ENCODE measurements at regions not wholly inside any gene's neighbourhood (a gene's known extent, or its start where the extent isn't known, plus 50 kb on each side); places are given as distances from the start of the nearest gene placed in this dataset.

DNA sequence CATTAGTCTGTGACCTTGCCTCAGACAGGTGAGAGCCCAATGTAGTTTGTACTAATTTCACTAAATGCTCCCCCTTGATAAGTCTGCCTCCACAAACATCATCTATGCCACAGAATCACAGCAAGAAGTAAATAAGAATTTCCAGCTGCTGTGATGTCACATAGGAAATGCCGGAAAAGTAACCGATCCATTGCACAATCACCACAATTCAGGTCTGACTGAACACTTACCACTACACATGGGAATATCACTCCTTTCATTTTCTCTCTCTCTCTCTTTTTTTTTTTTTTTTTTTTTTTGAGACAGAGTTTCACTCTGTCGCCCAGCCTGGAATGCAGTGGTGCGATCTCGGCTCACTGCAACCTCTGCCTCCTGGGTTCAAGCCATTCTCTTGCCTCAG lies 79.0 kb upstream of the CDH11 start:
- TF ChIP-seq GATA2 (IDR thresholded peaks at IDR 0.05; ENCODE audit: low read depth, low read length), result no peak
- no peak for TF ChIP-seq GATA3 (IDR thresholded peaks at IDR 0.05; ENCODE audit: low read depth, low read length)

DNA sequence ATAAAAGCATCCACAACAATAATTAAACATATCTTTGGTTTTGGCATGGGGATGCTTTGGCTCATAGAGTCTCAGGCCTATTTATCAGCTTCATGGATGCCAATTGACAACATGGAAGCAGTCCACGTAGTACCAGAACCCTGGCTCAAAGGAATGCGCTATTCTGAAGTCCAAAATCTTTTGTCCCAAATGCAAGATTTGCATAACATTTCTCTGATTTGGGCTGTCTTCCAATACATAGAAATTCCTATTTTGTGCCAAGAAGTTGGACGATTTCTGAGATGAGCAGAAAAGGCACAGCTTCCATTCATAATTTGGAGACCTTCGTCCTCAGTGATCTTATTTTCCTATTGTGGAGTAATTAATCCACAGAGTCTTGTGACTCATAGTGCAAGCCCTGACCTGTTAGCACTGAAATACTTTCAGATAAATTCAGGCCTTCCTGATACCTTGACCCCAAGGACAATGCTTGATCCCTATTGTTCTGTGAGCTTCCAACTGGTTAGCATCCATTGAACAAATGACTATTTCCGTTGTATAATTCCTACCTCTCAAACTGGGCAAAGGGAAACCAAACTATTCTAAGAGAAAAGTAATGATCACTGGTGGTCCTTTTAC lies 78.4 kb upstream of the CDH11 start:
- no peak for TF ChIP-seq GATA2 (IDR thresholded peaks at IDR 0.05; ENCODE audit: low read depth, low read length)
- TF ChIP-seq GATA3 (IDR thresholded peaks at IDR 0.05; ENCODE audit: low read depth, low read length), result no peak

DNA sequence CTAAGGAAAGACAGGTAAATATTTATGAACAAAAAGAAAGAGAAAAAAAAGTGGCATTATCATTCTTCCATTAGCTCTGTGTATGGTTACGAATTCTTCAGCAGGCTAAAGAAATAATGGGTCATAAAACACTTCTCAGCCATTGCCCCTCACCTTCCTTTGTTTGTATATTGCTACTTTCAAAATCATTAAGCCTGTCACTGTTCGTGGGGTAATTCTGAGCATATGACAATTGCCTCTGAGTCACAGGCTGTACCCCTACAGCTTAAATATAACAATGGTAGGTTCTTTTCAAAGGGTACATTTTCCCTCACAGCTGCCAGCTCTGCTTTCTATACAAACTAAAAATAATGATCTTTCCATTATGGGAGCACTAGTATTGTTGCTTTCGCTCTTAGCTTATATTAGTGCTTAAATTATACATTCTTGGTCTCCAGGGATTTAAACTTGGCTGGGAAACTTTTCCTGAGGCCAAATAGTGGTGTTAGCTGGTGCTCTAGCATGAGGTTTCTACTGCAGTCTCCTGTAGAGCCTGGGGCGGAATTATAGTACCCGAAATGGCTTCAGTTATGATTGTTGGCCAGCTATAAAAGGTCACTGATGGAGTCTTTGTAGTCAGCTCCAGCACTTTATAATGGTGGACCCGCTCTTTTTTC lies 74.7 kb upstream of the CDH11 start:
- TF ChIP-seq GATA2 (IDR thresholded peaks at IDR 0.05; ENCODE audit: low read depth, low read length) (no peak), GATA3 (IDR thresholded peaks at IDR 0.05; ENCODE audit: low read depth, low read length) (no peak)

- TF ChIP-seq GATA2 (IDR thresholded peaks at IDR 0.05; ENCODE audit: low read depth, low read length), result no peak
- no peak for TF ChIP-seq GATA3 (IDR thresholded peaks at IDR 0.05; ENCODE audit: low read depth, low read length)
Observed at GRCh38 chr16:65195998-65196397, 74.1 kb upstream of the CDH11 start.

GRCh38 chr16:65185241-65185778 lies 63.4 kb upstream of the CDH11 start:
- TF ChIP-seq GATA2 (IDR thresholded peaks at IDR 0.05; ENCODE audit: low read depth, low read length) (no peak), GATA3 (IDR thresholded peaks at IDR 0.05; ENCODE audit: low read depth, low read length) (no peak)

DNA sequence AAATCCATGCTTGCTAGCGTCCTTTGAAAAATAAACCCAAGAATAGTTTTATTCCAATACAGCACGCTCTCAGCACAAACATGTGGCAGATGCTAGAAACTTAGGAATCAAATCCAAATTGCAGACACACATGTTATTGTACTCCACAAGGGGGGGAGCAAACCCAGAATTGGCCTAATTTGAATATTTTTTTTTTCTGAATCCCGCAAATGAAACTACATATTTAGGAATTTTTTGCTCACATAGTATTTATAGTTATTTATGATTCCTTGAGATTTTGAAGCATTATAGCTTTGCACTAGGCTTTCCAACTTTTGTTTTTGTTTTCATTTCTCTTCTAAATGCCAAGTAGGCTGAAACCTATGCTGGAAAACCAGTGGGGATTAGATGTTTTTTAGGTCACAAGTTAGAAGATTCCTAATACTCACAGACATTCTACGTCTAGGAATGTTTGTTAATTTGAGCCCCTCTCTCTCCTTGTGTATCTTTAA lies 59.3 kb upstream of the CDH11 start:
- TF ChIP-seq GATA3 (IDR thresholded peaks at IDR 0.05; ENCODE audit: low read depth, low read length) (no peak), GATA2 (IDR thresholded peaks at IDR 0.05; ENCODE audit: low read depth, low read length) (no peak)

DNA sequence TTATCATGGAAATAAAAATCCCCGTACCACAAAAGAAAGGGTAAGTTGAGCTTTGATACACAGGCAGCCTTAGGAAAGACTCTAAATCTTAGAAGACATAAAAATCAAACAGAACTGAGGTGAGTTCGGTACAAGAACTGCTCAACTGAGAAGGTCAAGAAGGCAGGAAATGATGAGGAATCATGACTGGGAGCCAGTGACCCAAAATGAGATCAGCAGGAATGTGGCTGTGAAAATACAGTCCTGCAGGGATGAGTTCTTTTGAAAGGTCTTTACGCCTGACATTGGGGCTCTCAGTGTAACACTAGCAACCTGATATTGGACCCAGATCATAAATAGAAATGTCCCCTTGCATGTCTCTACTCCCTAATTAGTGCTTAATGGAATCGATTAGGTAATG lies 56.3 kb upstream of the CDH11 start:
- TF ChIP-seq GATA2 (IDR thresholded peaks at IDR 0.05; ENCODE audit: low read depth, low read length), result no peak
- no peak for TF ChIP-seq GATA3 (IDR thresholded peaks at IDR 0.05; ENCODE audit: low read depth, low read length)

GRCh38 chr16:65176603-65177002 lies 54.7 kb upstream of the CDH11 start:
- TF ChIP-seq GATA2 (IDR thresholded peaks at IDR 0.05; ENCODE audit: low read depth, low read length) (no peak), GATA3 (IDR thresholded peaks at IDR 0.05; ENCODE audit: low read depth, low read length) (no peak)

DNA sequence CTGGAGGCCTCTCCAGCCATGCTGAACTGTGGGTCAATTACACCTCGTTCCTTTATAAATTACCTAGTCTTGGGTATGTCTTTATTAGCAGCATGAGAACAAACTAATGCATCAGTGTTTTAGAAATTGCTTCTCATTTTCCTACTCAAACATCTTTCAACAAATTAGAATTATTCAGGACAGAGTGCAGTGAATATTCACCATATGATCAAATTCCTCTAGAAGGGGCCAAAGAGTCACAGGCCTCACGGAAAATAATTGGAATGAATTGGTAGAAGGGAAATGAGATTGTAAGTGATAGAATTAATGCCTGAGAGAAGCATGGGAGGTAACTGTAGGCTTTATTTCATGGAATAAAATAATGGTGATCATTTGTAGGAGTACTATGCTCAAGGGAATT lies 50.5 kb upstream of the CDH11 start:
- TF ChIP-seq GATA2 (IDR thresholded peaks at IDR 0.05; ENCODE audit: low read depth, low read length), result no peak
- no peak for TF ChIP-seq GATA3 (IDR thresholded peaks at IDR 0.05; ENCODE audit: low read depth, low read length)
